T-helper 1 cell treated with Interleukin-12 subunit alpha and Interleukin-12 subunit beta and Interleukin-4 antibody, amounts not matched to agents 30 μg/mL and 1 μg/mL, for 36 hours (primary cell): ENCODE measurements at regions not wholly inside any gene's neighbourhood (a gene's known extent, or its start where the extent isn't known, plus 50 kb on each side); places are given as distances from the start of the nearest gene placed in this dataset.
"Not testable (repeated sequence)": the region's sequence is repeated elsewhere in the genome, so short reads cannot be mapped to it uniquely, and the experiment has no call there.

Experiments used
- H3K27ac Mint-ChIP-seq: one replicate; pipeline ENCODE4 v1.8.0; 2021; ENCODE audit warnings: mild to moderate bottlenecking, mixed read lengths
- H3K27me3 Mint-ChIP-seq: one replicate; pipeline ENCODE4 v1.8.0; 2021; ENCODE audit warnings: low read depth, mixed read lengths
- H3K36me3 Mint-ChIP-seq: one replicate; pipeline ENCODE4 v1.8.0; 2021; ENCODE audit warnings: low read depth, mixed read lengths
- H3K4me1 Mint-ChIP-seq: one replicate; pipeline ENCODE4 v1.8.0; 2021; ENCODE audit warnings: low read depth, mixed read lengths
- H3K4me3 Mint-ChIP-seq: one replicate; pipeline ENCODE4 v1.8.0; 2021; ENCODE audit warnings: mild to moderate bottlenecking, moderate library complexity, mixed read lengths
- H3K9me3 Mint-ChIP-seq: one replicate; pipeline ENCODE4 v1.8.0; 2021; ENCODE audit warnings: mixed read lengths

DNA sequence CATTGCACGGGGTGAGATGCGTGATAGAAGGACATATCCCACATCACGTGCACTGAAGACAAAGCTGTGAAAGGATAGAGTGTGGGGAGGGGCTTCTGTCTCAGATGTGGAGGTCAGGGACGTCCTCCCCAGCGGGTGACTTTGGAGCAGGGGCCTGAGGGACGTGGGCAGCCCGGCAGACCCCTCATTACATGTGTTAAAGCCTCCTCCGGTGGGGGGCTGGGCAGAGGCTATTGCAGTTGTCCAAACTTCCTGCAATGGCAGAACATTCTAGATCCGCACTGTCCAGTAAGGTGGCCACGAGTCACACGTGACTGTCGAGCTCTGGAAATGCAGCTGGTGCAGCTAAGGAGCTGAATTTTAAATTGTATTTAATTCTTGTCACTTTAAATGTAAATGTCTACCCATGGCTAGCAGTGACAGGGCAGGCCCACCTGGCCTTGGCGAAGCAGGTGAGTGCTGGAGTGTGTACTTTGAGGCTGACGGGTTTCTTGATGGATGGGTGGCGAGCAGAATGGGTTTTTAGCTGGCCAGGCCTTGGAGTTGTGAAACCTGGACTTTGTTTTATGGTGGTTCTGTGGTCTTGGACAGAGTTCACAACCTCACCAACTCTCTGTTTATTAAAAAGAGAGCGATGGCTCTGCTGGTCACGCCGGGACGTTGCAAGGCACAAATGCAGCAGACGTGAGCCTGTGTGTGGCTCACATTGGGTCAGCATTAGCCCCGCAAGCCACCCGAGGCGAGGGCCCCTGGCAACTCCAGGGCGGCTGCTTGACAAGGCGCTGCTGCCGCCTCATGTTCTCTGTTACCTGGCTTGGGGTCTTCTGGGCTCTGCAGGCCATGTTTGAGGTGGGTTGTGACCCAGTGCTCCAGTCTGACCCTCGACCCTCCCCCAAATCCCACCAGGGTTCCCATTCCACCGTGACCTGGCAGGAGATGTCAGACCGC lies 177.6 kb downstream of the NPIPB11 start:
- not testable (repeated sequence) for H3K9me3 Mint-ChIP-seq, H3K27me3 Mint-ChIP-seq, H3K4me3 Mint-ChIP-seq, H3K36me3 Mint-ChIP-seq, H3K4me1 Mint-ChIP-seq
- peak overlapping the region; percentile 49 for H3K27ac Mint-ChIP-seq

DNA sequence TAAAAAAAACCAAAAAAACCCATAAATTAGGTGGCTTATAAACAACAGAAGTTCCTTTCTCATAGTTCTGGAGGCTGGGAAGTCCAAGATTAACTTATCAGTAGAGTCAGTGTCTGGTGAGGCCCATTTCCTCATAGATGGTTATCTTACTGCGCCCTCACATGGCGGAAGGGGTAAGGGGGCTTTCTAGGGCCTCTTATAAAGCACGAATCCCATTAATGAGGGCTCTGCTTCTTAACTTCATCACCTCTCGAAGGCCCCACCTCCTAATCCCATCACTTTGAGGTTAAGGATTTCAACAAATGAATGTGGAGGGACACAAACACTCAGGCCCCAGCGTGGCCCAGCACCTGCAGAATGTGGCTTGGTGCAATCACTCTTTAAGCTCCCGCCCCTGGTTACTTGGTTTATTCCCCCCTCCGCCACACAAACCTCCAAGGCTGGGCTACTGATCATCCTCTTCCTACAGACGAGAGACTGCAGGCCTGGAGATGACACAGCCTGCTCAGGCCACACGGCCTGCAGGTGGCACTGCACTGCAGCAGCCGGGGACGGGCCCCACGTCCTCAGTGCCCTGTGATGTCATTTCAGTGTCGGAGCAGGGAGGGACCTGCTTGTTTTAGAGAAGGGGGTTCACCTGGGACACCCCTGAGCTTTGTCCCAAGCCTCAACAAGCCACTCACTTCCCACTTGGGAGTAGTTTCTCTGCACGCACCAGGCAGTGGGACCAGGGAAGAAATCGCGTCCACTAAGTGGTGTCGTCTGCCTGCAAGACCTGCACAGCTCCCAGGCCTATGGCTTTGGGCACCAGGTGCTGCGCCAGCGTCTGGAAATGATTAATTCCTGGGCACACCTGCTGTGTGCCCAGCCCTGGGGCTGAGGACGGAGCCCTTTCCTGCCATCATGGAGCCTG lies 178.5 kb downstream of the NPIPB11 start:
- peak overlapping the region; percentile 49 for H3K27ac Mint-ChIP-seq

DNA sequence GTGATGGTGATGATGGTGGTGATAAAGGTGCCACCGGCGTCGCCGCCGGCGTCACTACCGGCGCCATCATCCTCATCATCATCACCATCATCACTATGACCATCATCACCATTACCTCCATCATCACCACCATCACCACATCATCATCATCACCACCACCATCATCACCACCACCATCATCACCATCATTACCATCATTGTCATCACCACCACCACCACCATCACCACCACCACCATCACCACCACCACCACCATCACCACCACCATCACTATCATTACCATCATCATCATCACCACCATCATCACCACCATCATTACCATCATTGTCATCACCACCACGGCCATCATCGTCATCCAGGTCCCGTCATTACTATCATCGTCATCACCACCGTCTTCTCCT lies 179.7 kb downstream of the NPIPB11 start:
- no peak overlapping the region for H3K27ac Mint-ChIP-seq
- no peaks in the 10 kb centered on the region for H3K27me3 Mint-ChIP-seq
- peaks cover 6% of the 10 kb centered on the region for H3K36me3 Mint-ChIP-seq
- H3K4me1 Mint-ChIP-seq, result peaks cover 6% of the 10 kb centered on the region
- no peak overlapping the region for H3K4me3 Mint-ChIP-seq
- H3K9me3 Mint-ChIP-seq, result peaks cover 5% of the 10 kb centered on the region

More for the DNA sequence above, 178.5 kb downstream of the NPIPB11 start:
- H3K4me3 Mint-ChIP-seq, H3K27me3 Mint-ChIP-seq, H3K9me3 Mint-ChIP-seq, H3K36me3 Mint-ChIP-seq, H3K4me1 Mint-ChIP-seq: not testable (repeated sequence)

DNA sequence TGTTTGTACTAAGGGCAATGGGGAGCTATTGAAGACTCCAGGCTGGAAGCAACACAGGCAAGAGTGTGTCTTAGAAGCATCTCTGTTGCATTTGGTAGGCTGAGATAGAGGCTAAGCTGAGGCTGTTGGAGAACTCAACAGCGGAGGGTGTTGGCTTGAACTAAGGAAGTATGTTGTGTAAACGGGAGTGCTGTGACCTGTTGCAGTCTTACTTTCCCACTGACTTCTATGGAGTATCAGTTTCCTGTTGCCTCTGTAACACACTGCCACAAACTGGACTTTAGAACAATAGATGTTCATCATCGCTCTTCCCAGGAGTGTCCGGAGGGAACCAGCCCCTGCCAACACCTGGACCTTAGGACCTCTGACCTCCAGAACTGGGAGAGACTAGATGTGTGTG lies 181.8 kb downstream of the NPIPB11 start:
- H3K4me1 Mint-ChIP-seq, H3K9me3 Mint-ChIP-seq, H3K27ac Mint-ChIP-seq, H3K27me3 Mint-ChIP-seq, H3K4me3 Mint-ChIP-seq, H3K36me3 Mint-ChIP-seq: not testable (repeated sequence)

DNA sequence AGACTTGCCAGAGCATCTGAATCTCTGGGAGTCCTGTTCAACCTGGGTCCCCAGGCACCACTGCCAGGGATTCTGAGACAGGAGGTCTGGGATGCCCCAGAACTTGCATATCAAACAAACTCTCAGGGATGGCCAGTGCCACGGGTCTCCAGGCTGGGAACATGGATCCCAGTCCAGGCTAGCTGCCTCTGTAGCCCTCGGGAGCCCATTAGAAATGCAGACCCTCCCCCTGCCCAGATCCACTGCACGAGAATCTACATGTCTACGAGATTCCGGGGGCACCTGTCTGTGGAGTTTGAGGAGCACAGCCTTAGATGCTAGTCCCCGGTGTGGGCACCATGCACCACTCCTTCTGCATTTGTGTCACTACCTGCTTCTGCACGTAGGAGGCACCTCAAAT lies 183.9 kb downstream of the NPIPB11 start:
- peaks cover 16% of the 10 kb centered on the region for H3K36me3 Mint-ChIP-seq
- H3K4me1 Mint-ChIP-seq, result not testable (repeated sequence)

DNA sequence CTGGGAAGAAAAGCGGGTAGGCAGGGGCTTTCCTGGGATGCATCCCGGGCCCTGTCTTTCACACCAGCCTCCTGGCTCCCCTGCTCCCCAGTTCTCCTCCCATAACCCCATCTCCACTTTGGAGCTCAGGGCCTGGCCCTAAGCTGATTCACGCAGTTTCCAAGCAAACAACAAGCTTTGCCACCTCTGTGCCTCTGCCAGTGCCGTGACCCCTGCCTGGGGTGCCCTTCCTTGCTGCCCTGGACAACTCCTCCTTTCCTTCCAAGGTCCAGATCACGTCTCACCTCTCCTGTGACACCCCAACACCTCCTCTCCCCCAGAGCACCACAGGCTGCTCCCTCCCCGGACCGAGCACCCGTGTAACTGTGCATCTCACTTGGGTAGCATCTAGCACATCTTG lies 184.5 kb downstream of the NPIPB11 start:
- H3K27me3 Mint-ChIP-seq, H3K4me3 Mint-ChIP-seq, H3K4me1 Mint-ChIP-seq, H3K27ac Mint-ChIP-seq: not testable (repeated sequence)
- H3K36me3 Mint-ChIP-seq, result peaks cover 16% of the 10 kb centered on the region
- peaks cover 19% of the 10 kb centered on the region for H3K9me3 Mint-ChIP-seq

More for the DNA sequence above, 183.9 kb downstream of the NPIPB11 start:
- not testable (repeated sequence) for H3K4me3 Mint-ChIP-seq, H3K27ac Mint-ChIP-seq, H3K27me3 Mint-ChIP-seq
- H3K9me3 Mint-ChIP-seq, result peaks cover 19% of the 10 kb centered on the region

DNA sequence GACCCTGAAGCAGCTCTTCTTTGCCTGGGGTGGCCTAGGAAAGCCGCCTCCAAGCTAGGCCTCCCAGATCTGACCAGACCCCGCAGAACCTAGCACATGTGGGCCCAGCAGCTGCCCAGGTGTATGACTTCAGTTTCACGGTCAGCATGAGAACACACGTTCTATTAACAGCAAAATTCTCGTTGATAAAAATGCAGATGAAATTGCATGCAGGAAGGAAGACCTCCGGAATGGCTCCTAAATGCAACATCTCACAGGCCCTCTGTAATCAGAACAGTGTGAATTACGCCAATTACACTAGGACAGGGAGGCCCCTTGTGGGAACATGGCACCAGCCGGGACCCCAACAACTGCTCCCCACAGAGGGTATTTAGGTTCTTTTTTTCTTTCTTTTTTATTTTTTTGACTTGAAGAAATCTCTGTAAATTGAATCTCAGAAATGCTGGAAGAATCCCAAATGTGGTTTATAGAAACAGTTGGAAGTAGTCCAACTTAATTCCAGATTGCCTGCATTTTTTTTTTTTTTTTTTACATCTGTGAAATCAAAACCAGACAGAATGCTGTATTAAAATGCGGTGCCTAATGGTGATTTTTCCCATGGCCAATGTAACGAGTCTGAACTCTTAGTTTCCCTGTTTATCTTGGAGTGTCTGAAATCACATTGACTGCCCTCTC lies 185.1 kb downstream of the NPIPB11 start:
- not testable (repeated sequence) for H3K4me1 Mint-ChIP-seq, H3K27me3 Mint-ChIP-seq, H3K4me3 Mint-ChIP-seq, H3K27ac Mint-ChIP-seq
- Mint-ChIP-seq H3K36me3 (peaks cover 13% of the 10 kb centered on the region), H3K9me3 (peaks cover 19% of the 10 kb centered on the region)

DNA sequence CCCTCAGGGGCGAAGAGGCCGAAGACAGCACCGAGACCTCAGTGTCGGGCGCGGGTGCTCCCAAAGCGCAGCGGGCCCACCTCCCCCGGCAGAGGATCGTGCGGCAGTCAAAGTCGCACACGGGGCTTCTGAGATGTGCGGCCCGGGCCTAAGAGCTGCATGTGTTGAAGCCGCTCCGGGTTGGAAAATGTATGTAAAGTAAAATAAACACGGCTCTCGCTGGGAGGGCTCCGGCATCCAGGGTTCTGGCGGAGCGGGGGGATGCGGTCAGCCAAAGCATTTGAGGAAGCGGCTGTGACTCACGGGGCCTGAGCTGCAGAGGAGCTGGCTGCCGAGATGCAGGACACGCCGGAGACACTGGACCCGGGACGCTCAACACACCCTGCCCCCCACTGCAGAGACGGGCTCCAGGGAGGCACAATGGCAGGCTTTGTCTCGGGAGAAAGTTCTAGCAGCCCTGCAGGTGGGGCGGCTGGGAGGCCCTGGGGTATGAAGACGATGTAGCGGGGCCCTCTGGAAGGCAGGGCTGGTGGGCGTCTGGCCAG lies 185.8 kb downstream of the NPIPB11 start:
- H3K4me1 Mint-ChIP-seq, H3K27ac Mint-ChIP-seq, H3K27me3 Mint-ChIP-seq, H3K4me3 Mint-ChIP-seq: not testable (repeated sequence)
- peaks cover 19% of the 10 kb centered on the region for H3K9me3 Mint-ChIP-seq
- peaks cover 11% of the 10 kb centered on the region for H3K36me3 Mint-ChIP-seq

DNA sequence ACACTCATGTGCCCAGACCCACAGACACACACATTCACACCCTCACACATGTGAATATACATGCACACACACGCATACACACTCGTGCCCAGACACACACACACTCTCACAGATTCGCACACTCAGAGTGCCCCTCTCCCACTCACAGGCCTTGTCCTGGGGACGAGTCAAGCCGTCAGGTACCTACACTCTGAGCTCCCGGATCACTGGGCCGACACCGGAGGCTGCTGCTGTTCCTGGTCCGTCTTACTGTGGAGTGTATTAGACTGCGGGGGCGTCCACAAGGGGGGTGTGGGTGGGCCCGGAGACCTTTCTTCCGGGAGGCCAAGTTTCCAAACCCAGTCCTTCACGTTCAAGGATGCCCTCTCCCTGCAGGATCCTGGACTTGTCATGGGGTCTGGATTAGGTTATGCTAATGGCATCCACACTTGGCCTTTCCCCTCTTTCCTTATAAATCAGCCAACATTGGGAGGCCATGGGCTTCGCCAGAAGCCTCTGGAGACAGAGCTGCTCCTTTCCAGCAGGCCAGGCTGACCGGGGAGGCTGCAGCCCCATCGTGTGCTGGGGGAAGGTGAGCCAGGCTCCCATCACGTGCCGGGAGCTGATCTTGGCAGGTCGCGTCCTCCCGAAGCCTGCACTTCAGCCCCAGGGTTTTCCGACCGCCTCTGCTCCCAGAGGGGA lies 186.4 kb downstream of the NPIPB11 start:
- H3K27me3 Mint-ChIP-seq, H3K4me1 Mint-ChIP-seq, H3K4me3 Mint-ChIP-seq: not testable (repeated sequence)
- peaks cover 11% of the 10 kb centered on the region for H3K36me3 Mint-ChIP-seq
- peak overlapping the region; percentile 3 for H3K27ac Mint-ChIP-seq
- peaks cover 19% of the 10 kb centered on the region for H3K9me3 Mint-ChIP-seq

DNA sequence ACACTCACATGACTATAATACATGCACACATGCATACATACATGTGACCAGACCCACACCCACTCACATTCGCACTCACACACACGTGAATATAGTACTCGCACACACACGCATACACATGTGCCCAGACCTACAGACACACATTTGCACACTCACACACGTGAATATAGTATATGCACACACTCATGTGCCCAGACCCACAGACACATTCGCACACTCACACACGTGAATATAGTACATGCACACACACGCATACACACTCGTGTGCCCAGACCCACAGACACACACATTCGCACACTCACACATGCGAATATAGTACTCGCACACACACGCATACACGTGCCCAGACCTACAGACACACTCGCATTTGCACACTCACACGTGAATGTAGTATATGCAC lies 186.9 kb downstream of the NPIPB11 start:
- not testable (repeated sequence) for H3K27me3 Mint-ChIP-seq, H3K4me1 Mint-ChIP-seq, H3K4me3 Mint-ChIP-seq
- H3K36me3 Mint-ChIP-seq, result peaks cover 11% of the 10 kb centered on the region
- H3K27ac Mint-ChIP-seq, result peak overlapping the region; percentile 3
- H3K9me3 Mint-ChIP-seq, result peaks cover 19% of the 10 kb centered on the region

DNA sequence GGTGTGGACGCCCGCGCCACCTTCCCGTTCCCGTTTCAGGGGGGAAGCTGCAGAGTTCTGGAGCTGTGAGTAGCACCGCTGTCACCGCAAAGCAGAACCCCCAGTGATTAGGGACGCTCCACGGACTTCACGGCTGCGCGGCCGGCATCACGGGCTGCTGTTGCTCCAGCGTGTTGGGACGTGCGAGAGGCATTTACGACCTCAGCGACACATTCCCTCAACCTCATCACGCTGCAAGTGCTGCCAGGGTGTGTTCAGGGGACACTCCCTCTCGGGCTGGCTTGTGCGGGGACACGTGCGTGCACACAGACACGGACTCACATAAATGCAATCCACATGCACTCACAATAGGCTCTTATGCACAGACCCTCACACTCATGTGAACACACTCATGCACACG lies 187.9 kb downstream of the NPIPB11 start:
- H3K4me1 Mint-ChIP-seq, H3K4me3 Mint-ChIP-seq, H3K27me3 Mint-ChIP-seq, H3K27ac Mint-ChIP-seq: not testable (repeated sequence)
- Mint-ChIP-seq H3K9me3 (peaks cover 19% of the 10 kb centered on the region), H3K36me3 (peaks cover 11% of the 10 kb centered on the region)

DNA sequence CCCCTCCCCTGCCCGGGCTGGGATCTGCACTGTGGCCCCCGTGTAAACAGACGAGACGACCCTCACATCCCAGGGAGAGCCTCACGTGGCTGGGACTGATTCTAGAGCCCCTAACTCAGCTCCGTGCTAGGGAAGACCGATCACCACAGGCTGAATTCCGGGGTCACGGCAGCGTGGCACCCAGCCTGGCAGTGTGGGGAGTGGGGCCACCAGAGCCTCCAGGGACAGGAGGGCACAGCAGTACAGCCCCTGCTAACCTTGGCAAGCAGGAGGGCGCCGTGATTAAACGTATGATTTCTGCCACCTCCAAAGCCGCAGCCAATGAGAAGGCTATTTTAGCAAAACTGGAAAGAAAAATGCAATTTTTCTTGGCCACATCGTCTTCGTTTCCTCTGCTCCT lies 188.3 kb downstream of the NPIPB11 start:
- Mint-ChIP-seq H3K36me3 (peaks cover 11% of the 10 kb centered on the region), H3K9me3 (peaks cover 15% of the 10 kb centered on the region)
- not testable (repeated sequence) for H3K4me1 Mint-ChIP-seq, H3K27me3 Mint-ChIP-seq, H3K27ac Mint-ChIP-seq, H3K4me3 Mint-ChIP-seq

DNA sequence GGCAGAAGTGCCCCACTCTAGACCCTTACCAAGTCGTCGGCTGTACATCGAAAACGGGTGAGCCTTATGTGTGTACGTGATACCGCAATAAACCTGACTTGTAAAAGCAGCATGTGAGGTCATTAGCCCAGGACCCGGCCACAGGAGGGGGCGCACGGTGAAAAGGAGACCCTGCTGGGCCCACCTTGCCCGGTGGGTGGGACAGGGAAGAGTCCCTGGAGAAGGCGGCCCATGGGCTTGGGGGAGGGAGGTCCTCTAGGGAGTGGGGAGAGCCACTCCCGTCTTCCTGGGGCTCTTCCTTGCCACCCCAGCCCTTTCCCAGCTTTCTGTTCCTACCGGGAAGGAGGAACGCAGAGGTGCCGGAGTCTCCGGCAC lies 188.8 kb downstream of the NPIPB11 start:
- Mint-ChIP-seq H3K9me3 (peaks cover 14% of the 10 kb centered on the region), H3K36me3 (peaks cover 11% of the 10 kb centered on the region)
- not testable (repeated sequence) for H3K27ac Mint-ChIP-seq, H3K4me1 Mint-ChIP-seq, H3K27me3 Mint-ChIP-seq, H3K4me3 Mint-ChIP-seq
